Lower leg skin (tissue), 4 donors: ENCODE measurements at regions not wholly inside any gene's neighbourhood (a gene's known extent, or its start where the extent isn't known, plus 50 kb on each side); places are given as distances from the start of the nearest gene placed in this dataset.

Source experiments
- DNase-seq, 2 donors: peaks; one replicate each; pipeline ENCODE4 v3.0.0-alpha.2; 2019; ENCODE audit warnings: low spot score in 2 of 2
- H3K4me3 ChIP-seq: fragments of 200-600 bp; sonication (generic); 2 replicates; pipeline ENCODE4 v1.5.1; 2017; ENCODE audit warnings: mild to moderate bottlenecking, low read depth; ENCODE audit not compliant: poor library complexity, severe bottlenecking
- POLR2A ChIP-seq, 2 donors: fragments of 450-650 bp; IDR thresholded peaks; one replicate each; pipeline ENCODE4 v1.6.1; 2016 to 2017; ENCODE audit warnings: antibody characterized with exemption in 2 of 2, mild to moderate bottlenecking in 1 of 2, moderate library complexity in 1 of 2
- WGBS, 2 donors: methylation state at CpG; one replicate each; pipeline ENCODE4 v1.1.5; 2018; 5-methylcytosine and 5-hydroxymethylcytosine counted together
- intact Hi-C: fragments of 100-400 bp; cut with DNase I; formaldehyde crosslinking; loops from one replicate; pipeline ENCODE4 v1.15.0; 2023; ENCODE audit warnings: low total_unique reads
- TF ChIP-seq, protein P1 (sequence below), 3 donors: fragments of 450-650 bp; IDR thresholded peaks; one replicate each; pipeline ENCODE4 v1.5.1; 2016; ENCODE audit warnings: antibody characterized with exemption in 3 of 3, mild to moderate bottlenecking in 3 of 3, moderate library complexity in 2 of 3

DNA sequence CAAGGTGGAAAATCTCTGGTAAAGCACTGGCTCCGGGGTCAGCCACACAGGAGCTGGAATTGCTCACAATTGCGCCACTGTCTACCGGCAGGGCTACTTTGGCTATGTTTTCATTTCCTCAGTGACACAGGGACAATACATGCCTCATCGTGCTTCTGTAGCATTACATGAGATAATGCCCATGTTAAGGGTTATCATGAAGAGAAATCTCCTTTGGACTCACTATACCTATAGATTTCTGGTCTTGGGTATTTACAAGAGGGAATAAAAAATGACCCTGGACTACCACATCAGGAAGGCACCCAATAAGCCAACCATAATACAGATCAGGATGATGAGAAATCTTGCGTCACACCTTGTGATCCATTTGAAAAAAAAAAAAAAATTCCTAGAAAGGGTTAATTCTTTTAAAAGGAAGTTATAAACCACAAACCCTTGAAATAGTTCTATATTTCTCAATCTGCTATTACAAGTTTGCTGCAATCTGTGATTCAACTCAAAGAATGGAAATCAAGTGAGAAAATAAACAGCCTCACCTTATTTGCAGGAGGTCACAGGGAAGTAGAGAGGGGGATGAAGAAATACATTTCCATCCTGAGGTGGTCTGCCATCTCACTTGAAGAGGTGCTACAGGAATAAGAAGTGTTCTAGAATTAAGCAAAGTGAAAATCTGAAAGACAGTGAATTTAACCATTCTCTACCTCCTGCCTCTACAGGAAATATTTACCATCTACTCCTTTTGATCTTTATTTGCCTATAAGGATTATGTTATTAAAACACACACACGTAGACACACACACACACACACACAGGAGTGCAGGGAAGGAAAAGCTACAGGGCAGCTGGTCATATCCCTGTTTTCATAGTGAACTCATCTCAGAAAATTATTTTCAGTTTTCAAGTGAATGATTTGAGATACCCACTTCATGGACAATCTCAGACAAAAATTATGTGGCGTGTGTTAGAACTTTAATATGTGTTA is 231.3 kb upstream of the CELF2 start:
- 72 to 83% methylated on average over 7 of the region's 7 CpGs for WGBS, 2 donors
- intact Hi-C loops = no loop called here
- no peak overlapping the region for H3K4me3 ChIP-seq
- TF ChIP-seq, protein P1, sequence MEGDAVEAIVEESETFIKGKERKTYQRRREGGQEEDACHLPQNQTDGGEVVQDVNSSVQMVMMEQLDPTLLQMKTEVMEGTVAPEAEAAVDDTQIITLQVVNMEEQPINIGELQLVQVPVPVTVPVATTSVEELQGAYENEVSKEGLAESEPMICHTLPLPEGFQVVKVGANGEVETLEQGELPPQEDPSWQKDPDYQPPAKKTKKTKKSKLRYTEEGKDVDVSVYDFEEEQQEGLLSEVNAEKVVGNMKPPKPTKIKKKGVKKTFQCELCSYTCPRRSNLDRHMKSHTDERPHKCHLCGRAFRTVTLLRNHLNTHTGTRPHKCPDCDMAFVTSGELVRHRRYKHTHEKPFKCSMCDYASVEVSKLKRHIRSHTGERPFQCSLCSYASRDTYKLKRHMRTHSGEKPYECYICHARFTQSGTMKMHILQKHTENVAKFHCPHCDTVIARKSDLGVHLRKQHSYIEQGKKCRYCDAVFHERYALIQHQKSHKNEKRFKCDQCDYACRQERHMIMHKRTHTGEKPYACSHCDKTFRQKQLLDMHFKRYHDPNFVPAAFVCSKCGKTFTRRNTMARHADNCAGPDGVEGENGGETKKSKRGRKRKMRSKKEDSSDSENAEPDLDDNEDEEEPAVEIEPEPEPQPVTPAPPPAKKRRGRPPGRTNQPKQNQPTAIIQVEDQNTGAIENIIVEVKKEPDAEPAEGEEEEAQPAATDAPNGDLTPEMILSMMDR (IDR thresholded peaks at IDR 0.05) = no peak
- DNase-seq = no peak

DNA sequence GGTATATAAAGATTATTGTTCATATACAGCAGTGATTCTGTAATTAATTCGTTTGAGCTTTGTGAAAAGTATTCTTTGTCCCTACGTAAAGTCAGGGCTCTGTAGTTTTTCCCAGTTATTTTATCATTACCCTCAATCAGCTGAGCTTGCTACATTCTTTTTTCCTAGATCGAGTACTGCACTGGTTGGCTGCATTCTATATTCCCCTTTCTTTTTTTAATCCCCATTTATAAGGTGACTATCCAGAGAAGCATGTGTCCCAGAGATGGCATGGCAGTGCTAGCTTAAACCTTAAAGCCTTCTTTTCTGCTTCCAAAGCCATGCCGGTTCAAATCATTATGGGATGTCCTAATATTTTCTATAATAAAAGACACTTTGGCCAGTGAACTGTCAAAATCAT is 230.1 kb upstream of the CELF2 start:
- H3K4me3 ChIP-seq = no peak overlapping the region
- DNase-seq = no peak
- WGBS, 2 donors = 56 to 59% methylated on average over 4 of the region's 4 CpGs
- TF ChIP-seq POLR2A (IDR thresholded peaks at IDR 0.05) = no peak
- TF ChIP-seq, protein P1 (IDR thresholded peaks at IDR 0.05) = no peak
- intact Hi-C loops = no loop called here

DNA sequence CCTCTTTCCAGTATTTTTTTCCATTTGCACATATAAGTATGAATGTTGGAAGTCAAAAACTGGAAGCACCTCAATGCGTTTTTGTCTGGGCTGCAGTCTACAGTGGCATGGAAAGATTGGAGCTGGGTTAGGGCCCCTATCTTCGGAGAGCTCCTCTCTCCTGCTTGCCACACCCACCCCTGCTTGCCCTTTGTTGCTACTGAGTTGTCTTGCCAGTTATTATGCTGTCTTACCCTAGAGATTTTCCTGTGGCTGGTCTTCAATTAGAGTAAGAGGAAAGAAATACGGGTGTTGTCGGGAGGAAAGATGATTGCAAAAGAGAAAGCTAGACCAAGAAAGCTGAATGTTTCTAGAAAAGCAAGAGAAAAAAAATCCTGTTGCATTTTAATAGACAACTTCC is 228.9 kb upstream of the CELF2 start:
- intact Hi-C loops = no loop called here
- no peak overlapping the region for H3K4me3 ChIP-seq
- DNase-seq = no peak
- 44 to 53% methylated on average over 4 of the region's 4 CpGs for WGBS, 2 donors
- TF ChIP-seq POLR2A (IDR thresholded peaks at IDR 0.05) = no peak
- TF ChIP-seq, protein P1 (IDR thresholded peaks at IDR 0.05) = no peak

DNA sequence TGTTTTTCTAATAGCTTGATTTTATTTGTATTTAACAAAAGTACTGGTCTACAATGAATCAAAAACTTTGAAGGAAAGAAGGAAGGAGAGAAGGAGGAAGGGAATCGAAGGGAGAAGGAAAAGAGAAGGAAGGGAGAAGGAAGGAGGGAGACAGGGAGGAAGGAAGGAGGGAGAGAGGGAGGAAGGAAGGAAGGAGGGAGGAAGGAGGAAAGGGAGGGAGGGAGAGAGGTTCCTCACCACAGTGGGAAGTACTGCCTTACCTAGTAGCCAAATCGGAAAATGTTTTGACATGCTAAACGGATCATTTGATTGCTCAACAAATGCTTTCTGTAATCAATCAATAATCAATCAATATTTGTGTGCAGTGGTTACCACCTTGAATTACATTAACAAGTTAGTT is 225.8 kb upstream of the CELF2 start:
- no peak overlapping the region for H3K4me3 ChIP-seq
- TF ChIP-seq POLR2A (IDR thresholded peaks at IDR 0.05) = no peak
- TF ChIP-seq, protein P1 (IDR thresholded peaks at IDR 0.05) = no peak
- DNase-seq = no peak
- intact Hi-C loops = no loop called here
- WGBS, 2 donors = 83 to 85% methylated on average over 3 of the region's 3 CpGs

DNA sequence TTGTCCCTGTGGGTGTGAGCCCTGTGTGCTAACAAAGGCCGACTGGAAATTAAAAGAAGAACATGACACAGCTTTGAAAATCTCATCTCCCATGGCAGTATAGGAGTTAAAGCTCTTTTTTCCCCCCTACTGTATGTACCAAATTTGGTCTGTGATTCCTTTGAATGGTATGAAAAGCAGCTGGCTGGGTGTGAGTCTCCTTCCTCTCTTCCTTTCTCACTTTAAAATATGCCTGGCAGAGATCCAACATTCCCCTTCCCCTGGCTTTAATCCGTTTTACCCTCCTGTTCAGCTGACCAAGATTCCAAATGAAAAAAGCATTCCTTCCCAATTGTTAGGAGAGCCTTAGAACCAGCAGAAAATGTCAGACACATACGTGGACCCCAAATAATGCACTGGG is 225.0 kb upstream of the CELF2 start:
- DNase-seq = no peak
- 32 to 35% methylated on average over 3 of the region's 3 CpGs for whole genome bisulfite sequencing, 2 donors
- H3K4me3 ChIP-seq = no peak overlapping the region
- intact Hi-C loops = no loop called here
- no peak for TF ChIP-seq POLR2A (IDR thresholded peaks at IDR 0.05)
- TF ChIP-seq, protein P1 (IDR thresholded peaks at IDR 0.05) = no peak
